Stomach (tissue), 8 donors: ENCODE measurements at regions not wholly inside any gene's neighbourhood (a gene's known extent, or its start where the extent isn't known, plus 50 kb on each side); places are given as distances from the start of the nearest gene placed in this dataset.

Experiments used
- DNase-seq, 2 donors: peaks; one replicate each; pipeline versions ENCODE4 v3.0.0 to v3.0.0-alpha.2; 2013 to 2019
- H3K27ac ChIP-seq, 5 donors: fragments of 200-600 bp in 4 of 5; sonication (generic) in 4 of 5; one replicate each; pipeline ENCODE4 v1.5.1; 2013 to 2019; ENCODE audit warnings: mild to moderate bottlenecking in 1 of 5, moderate library complexity in 1 of 5
- H3K27me3 ChIP-seq, 3 donors: fragments of 200-600 bp; sonication (generic); one replicate each; pipeline ENCODE4 v1.5.1; 2017 to 2019; ENCODE audit warnings: mixed run types in 1 of 3
- H3K36me3 ChIP-seq, 4 donors: fragments of 200-600 bp; sonication (generic); 1 replicate in 3 of 4; 2 replicates in 1 of 4; pipeline ENCODE4 v1.5.1; 2016 to 2019
- H3K4me1 ChIP-seq, 4 donors: fragments of 200-600 bp; sonication (generic); one replicate each; pipeline ENCODE4 v1.5.1; 2016 to 2019
- H3K4me3 ChIP-seq, 4 donors: fragments of 200-600 bp; sonication (generic) in 3 of 4; one replicate each; pipeline ENCODE4 v1.5.1; 2016 to 2019; ENCODE audit warnings: mild to moderate bottlenecking in 1 of 4
- H3K9me3 ChIP-seq, 4 donors: fragments of 200-600 bp; sonication (generic); one replicate each; pipeline ENCODE4 v1.5.1; 2016 to 2019
- EP300 ChIP-seq: sonication (generic); formaldehyde crosslinking; IDR thresholded peaks from one replicate; pipeline ENCODE4 v1.6.1; 2017; ENCODE audit warnings: antibody characterized with exemption
- POLR2A ChIP-seq, 4 donors: fragments of 450-650 bp; IDR thresholded peaks; one replicate each; pipeline ENCODE4 v1.6.1; 2016; ENCODE audit warnings: antibody characterized with exemption in 4 of 4, control low read depth in 2 of 4, mild to moderate bottlenecking in 1 of 4, moderate library complexity in 1 of 4
- POLR2AphosphoS5 ChIP-seq, 3 donors: sonication (generic); formaldehyde crosslinking; IDR thresholded peaks; one replicate each; pipeline ENCODE4 v1.6.1; 2016; ENCODE audit warnings: antibody characterized with exemption in 3 of 3
- WGBS, 5 donors: extraction: QIAGEN DNeasy Blood & Tissue Kit in 3 of 5; methylation state at CpG; one replicate each; pipeline versions ENCODE4 v1.1.5 to v1.1.7; 2013 to 2018; 5-methylcytosine and 5-hydroxymethylcytosine counted together
- intact Hi-C: fragments of 100-400 bp; cut with DNase I; formaldehyde crosslinking; loops from one replicate; pipeline ENCODE4 v1.15.1; 2023; ENCODE audit warnings: low total_unique reads
- TF ChIP-seq, protein P1 (sequence below), 7 experiments: fragments of 450-650 bp in 4 of 7; fragments of 200-600 bp in 3 of 7; sonication (generic) in 3 of 7; IDR thresholded peaks; one replicate each; pipeline ENCODE4 v1.5.1; 2016 to 2019; ENCODE audit warnings: antibody characterized with exemption in 7 of 7, control low read depth in 2 of 7, mild to moderate bottlenecking in 1 of 7
- donor health status: healthy with polysubstance abuse.
- donor health status: Bipolar disorder and iron deficiency.
- donor health status: healthy.

DNA sequence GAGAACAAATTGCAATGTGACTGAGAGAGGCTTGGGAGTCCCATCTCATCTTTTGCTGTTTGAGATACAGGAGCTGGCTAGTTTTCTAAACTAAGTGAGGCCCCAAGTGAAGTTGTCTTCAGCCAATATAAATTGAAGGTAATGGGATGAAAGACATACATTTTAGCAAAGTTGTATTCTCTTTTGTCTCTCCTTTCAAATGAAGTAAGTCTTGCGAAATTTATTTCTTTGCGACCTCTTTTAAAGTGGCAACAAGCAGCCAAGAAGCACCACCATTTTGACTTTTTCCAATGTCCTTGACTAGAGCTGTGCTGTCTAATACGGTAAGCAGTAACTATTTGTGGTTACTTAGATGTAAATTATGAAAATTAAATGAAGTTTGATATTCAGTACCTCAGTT lies 385.7 kb downstream of the USP25 start:
- intact Hi-C loops, result no loop called here
- DNase-seq, result no peak
- TF ChIP-seq, protein P1, sequence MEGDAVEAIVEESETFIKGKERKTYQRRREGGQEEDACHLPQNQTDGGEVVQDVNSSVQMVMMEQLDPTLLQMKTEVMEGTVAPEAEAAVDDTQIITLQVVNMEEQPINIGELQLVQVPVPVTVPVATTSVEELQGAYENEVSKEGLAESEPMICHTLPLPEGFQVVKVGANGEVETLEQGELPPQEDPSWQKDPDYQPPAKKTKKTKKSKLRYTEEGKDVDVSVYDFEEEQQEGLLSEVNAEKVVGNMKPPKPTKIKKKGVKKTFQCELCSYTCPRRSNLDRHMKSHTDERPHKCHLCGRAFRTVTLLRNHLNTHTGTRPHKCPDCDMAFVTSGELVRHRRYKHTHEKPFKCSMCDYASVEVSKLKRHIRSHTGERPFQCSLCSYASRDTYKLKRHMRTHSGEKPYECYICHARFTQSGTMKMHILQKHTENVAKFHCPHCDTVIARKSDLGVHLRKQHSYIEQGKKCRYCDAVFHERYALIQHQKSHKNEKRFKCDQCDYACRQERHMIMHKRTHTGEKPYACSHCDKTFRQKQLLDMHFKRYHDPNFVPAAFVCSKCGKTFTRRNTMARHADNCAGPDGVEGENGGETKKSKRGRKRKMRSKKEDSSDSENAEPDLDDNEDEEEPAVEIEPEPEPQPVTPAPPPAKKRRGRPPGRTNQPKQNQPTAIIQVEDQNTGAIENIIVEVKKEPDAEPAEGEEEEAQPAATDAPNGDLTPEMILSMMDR (IDR thresholded peaks at IDR 0.05), result no peak
- no peak for TF ChIP-seq POLR2A (IDR thresholded peaks at IDR 0.05)
- TF ChIP-seq POLR2AphosphoS5 (IDR thresholded peaks at IDR 0.05), result no peak
- TF ChIP-seq EP300, result no peak
- H3K9me3 ChIP-seq, result peaks cover 0 to 10% (median 5%) of the 10 kb centered on the region in 4 donors
- H3K27me3 ChIP-seq, result no peaks in the 10 kb centered on the region
- peaks cover 0 to 5% (median 0%) of the 10 kb centered on the region in 4 donors for H3K4me1 ChIP-seq
- WGBS, 5 donors, result 91 to 98% (median 95%) methylated on average over 3 of the region's 3 CpGs
- no peaks in the 10 kb centered on the region for H3K36me3 ChIP-seq
- no peak overlapping the region for H3K4me3 ChIP-seq
- no peak overlapping the region for H3K27ac ChIP-seq

- Histone ChIP-seq H3K36me3 (no peaks in the 10 kb centered on the region), H3K27me3 (no peaks in the 10 kb centered on the region), H3K4me3 (no peak overlapping the region), H3K4me1 (peaks cover 0 to 5% (median 0%) of the 10 kb centered on the region in 4 donors), H3K27ac (no peak overlapping the region), H3K9me3 (peaks cover 0 to 10% (median 5%) of the 10 kb centered on the region in 4 donors)
- 97 to 100% (median 98%) methylated on average over 2 of the region's 2 CpGs for WGBS, 5 donors
- intact Hi-C loops, result no loop called here
- TF ChIP-seq, protein P1 (IDR thresholded peaks at IDR 0.05), result no peak
- TF ChIP-seq POLR2AphosphoS5 (IDR thresholded peaks at IDR 0.05) (no peak), POLR2A (IDR thresholded peaks at IDR 0.05) (no peak), EP300 (no peak)
- no peak for DNase-seq
Measured at GRCh38 chr21:16116069-16116468, 386.3 kb downstream of the USP25 start.

GRCh38 chr21:16116798-16117197 lies 387.0 kb downstream of the USP25 start:
- Histone ChIP-seq H3K4me1 (peaks cover 0 to 5% (median 0%) of the 10 kb centered on the region in 4 donors), H3K36me3 (no peaks in the 10 kb centered on the region), H3K27ac (peak overlapping the region in 3 of 5 donors; percentile 4 to 65 (median 14)), H3K9me3 (peaks cover 0 to 10% (median 5%) of the 10 kb centered on the region in 4 donors), H3K4me3 (no peak overlapping the region), H3K27me3 (no peaks in the 10 kb centered on the region)
- no peak for DNase-seq
- no peak for TF ChIP-seq EP300
- TF ChIP-seq POLR2A (IDR thresholded peaks at IDR 0.05), result no peak
- no peak for TF ChIP-seq POLR2AphosphoS5 (IDR thresholded peaks at IDR 0.05)
- TF ChIP-seq, protein P1 (IDR thresholded peaks at IDR 0.05), result no peak
- 60 to 81% (median 62%) methylated on average over 1 of the region's 1 CpG for WGBS, 5 donors
- intact Hi-C loops, result no loop called here

DNA sequence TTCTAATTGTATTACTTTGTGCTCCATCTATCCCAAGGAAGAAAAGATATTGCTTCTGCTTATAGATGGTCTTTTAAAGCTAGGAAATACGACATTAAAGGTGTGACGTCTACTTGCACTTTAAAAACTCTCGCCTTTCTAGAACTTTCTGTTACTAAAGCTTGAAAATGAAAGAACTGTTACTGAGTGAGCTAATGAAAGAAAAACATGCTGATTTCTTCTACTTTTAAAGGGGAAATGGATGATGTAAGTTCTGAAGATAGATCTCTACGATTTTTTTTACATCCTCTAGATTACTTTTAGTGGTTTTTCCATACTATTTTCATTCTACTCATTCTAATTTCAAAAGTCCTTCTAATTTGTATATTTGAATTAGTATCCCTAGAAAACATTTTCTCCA lies 387.5 kb downstream of the USP25 start:
- TF ChIP-seq POLR2A (IDR thresholded peaks at IDR 0.05), result no peak
- TF ChIP-seq EP300, result no peak
- TF ChIP-seq, protein P1 (IDR thresholded peaks at IDR 0.05), result no peak
- TF ChIP-seq POLR2AphosphoS5 (IDR thresholded peaks at IDR 0.05), result no peak
- no peaks in the 10 kb centered on the region for H3K36me3 ChIP-seq
- H3K27me3 ChIP-seq, result no peaks in the 10 kb centered on the region
- intact Hi-C loops, result no loop called here
- H3K4me3 ChIP-seq, result no peak overlapping the region
- 64 to 85% (median 74%) methylated on average over 4 of the region's 4 CpGs for WGBS, 5 donors
- H3K9me3 ChIP-seq, result peaks cover 0 to 10% (median 5%) of the 10 kb centered on the region in 4 donors
- DNase-seq, result peak in 1 of 2 donors; percentile 11
- peaks cover 0 to 5% (median 0%) of the 10 kb centered on the region in 4 donors for H3K4me1 ChIP-seq
- peak overlapping the region in 3 of 5 donors; percentile 14 to 65 (median 24) for H3K27ac ChIP-seq
